ENCODE measurements at regions not wholly inside any gene's neighbourhood (a gene's known extent, or its start where the extent isn't known, plus 50 kb on each side); places are given as distances from the start of the nearest gene placed in this dataset.

DNA sequence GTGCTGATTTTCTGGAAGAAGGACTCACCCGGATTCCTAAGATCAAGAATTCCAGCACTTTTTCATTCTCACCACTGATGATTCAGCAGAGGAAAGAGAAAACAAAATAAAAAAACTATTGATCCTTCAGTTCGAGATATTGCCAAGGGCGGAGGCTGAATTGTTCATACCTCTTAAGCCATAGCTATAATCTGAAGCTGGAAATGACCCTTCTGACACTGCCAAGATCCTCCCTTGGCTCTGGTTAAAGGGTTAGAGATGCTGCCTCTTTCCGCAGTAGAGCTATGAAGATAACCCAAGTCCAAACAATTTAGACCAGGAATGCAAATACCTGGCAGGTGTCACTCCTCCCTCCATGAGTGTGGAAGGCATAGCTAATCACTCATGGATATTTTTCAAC, 73.0 kb downstream of the TMEM114 start:
- TF ChIP-seq, protein P1, sequence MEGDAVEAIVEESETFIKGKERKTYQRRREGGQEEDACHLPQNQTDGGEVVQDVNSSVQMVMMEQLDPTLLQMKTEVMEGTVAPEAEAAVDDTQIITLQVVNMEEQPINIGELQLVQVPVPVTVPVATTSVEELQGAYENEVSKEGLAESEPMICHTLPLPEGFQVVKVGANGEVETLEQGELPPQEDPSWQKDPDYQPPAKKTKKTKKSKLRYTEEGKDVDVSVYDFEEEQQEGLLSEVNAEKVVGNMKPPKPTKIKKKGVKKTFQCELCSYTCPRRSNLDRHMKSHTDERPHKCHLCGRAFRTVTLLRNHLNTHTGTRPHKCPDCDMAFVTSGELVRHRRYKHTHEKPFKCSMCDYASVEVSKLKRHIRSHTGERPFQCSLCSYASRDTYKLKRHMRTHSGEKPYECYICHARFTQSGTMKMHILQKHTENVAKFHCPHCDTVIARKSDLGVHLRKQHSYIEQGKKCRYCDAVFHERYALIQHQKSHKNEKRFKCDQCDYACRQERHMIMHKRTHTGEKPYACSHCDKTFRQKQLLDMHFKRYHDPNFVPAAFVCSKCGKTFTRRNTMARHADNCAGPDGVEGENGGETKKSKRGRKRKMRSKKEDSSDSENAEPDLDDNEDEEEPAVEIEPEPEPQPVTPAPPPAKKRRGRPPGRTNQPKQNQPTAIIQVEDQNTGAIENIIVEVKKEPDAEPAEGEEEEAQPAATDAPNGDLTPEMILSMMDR (IDR thresholded peaks at IDR 0.05), result no peak
- TF ChIP-seq POLR2AphosphoS5 (IDR thresholded peaks at IDR 0.05; ENCODE audit: insufficient read depth in 1 of 2, low read depth in 1 of 2), result no peak

Measured in vagina (tissue), 2 donors.